OCI-LY3 (cell line): ENCODE measurements at regions not wholly inside any gene's neighbourhood (a gene's known extent, or its start where the extent isn't known, plus 50 kb on each side); places are given as distances from the start of the nearest gene placed in this dataset.

ENCODE experiments used
- EZH2phosphoT487 ChIP-seq: fragments of 200-600 bp; shearing (Covaris generic); IDR thresholded peaks from 2 replicates; pipeline ENCODE4 v1.6.1; 2018; ENCODE audit warnings: antibody characterized with exemption, mixed run types, low read depth
- TF ChIP-seq, protein P1 (sequence below): fragments of 200-600, 300-600 bp; sonication (generic); IDR thresholded peaks from 2 replicates; pipeline ENCODE4 v1.5.1; 2014; ENCODE audit warnings: antibody characterized with exemption, low read length, low read depth

DNA sequence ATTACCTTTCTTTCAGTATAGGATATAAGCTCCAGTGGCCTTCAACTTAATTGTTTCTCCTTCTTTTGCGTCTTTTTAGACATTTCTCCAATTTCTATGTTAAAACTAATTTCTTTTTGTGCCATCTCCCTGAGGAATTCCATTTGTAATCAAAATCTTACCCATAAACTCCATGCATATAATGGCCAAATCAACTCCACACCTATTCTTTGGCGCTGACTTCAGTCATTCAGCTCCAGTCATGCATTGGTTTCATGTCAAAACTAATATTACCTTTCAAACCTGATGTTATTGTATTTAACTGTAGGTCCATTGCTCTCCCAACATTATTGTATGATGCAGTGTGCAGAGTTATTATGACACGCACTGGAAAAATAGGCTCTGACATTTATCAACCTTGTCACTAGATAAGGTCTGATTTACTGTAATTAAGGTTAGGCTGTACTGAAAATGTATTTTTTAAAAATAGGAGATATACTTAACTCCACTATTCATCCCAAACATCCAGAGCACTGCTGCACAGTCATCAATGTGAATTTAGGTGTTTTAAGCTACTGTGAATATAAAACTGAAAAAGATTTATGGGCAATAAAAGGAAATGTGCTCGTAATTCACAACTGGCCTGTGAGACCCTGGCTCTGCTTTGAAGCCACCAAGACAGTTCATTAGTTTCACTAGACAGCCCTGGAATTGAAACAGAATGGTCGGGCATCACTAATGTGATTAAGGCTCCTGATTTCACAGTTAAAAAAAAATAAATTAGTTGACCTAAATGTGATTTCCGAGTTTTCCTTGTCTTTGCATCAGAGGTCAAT lies 180.6 kb upstream of the GRIA4 start:
- TF ChIP-seq, protein P1, sequence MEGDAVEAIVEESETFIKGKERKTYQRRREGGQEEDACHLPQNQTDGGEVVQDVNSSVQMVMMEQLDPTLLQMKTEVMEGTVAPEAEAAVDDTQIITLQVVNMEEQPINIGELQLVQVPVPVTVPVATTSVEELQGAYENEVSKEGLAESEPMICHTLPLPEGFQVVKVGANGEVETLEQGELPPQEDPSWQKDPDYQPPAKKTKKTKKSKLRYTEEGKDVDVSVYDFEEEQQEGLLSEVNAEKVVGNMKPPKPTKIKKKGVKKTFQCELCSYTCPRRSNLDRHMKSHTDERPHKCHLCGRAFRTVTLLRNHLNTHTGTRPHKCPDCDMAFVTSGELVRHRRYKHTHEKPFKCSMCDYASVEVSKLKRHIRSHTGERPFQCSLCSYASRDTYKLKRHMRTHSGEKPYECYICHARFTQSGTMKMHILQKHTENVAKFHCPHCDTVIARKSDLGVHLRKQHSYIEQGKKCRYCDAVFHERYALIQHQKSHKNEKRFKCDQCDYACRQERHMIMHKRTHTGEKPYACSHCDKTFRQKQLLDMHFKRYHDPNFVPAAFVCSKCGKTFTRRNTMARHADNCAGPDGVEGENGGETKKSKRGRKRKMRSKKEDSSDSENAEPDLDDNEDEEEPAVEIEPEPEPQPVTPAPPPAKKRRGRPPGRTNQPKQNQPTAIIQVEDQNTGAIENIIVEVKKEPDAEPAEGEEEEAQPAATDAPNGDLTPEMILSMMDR, result no peak
- TF ChIP-seq EZH2phosphoT487, result no peak
